MM.1S (cell line): ENCODE measurements at regions not wholly inside any gene's neighbourhood (a gene's known extent, or its start where the extent isn't known, plus 50 kb on each side); places are given as distances from the start of the nearest gene placed in this dataset.

Experiments used
- DNase-seq: peaks from one replicate; pipeline ENCODE4 v3.0.0-alpha.2; 2015
- H2AFZ ChIP-seq: fragments of 300-600 bp; sonication (generic); 2 replicates; pipeline ENCODE4 v1.6.0; 2016; ENCODE audit warnings: antibody characterized with exemption, low read length
- H3F3A ChIP-seq: fragments of 300-600 bp; sonication (generic); 2 replicates; pipeline ENCODE4 v1.6.1; 2016; ENCODE audit warnings: mild to moderate bottlenecking, antibody characterized with exemption, low read length, moderate library complexity, mixed read lengths; ENCODE audit not compliant: insufficient read depth
- H3K27ac ChIP-seq: fragments of 300-600 bp; sonication (generic); 2 replicates; pipeline ENCODE4 v1.5.1; 2016; ENCODE audit warnings: mild to moderate bottlenecking, low read length
- H3K27me3 ChIP-seq: fragments of 300-600 bp; sonication (generic); replicated peaks from 2 replicates; pipeline ENCODE4 v1.6.0; 2016; ENCODE audit warnings: low read length; ENCODE audit not compliant: insufficient read depth
- H3K36me3 ChIP-seq: fragments of 300-600 bp; sonication (generic); replicated peaks from 2 replicates; pipeline ENCODE4 v1.6.1; 2016; ENCODE audit warnings: mild to moderate bottlenecking, low read length, mixed read lengths; ENCODE audit not compliant: insufficient read depth
- H3K4me1 ChIP-seq: fragments of 300-600 bp; sonication (generic); 2 replicates; pipeline ENCODE4 v1.6.1; 2016; ENCODE audit warnings: low read length, mixed read lengths
- H3K4me2 ChIP-seq: fragments of 300-600 bp; sonication (generic); 2 replicates; pipeline ENCODE4 v1.6.0; 2016; ENCODE audit warnings: low read depth, low read length
- H3K4me3 ChIP-seq: fragments of 300-600 bp; sonication (generic); 2 replicates; pipeline ENCODE4 v1.5.1; 2016; ENCODE audit warnings: low read length, mixed read lengths
- H3K79me2 ChIP-seq: fragments of 300-600 bp; sonication (generic); 2 replicates; pipeline ENCODE4 v1.6.1; 2016; ENCODE audit warnings: mixed run types, low read length, mixed read lengths
- H3K9ac ChIP-seq: fragments of 300-600 bp; sonication (generic); 2 replicates; pipeline ENCODE4 v1.6.1; 2016; ENCODE audit warnings: low read length, mixed read lengths
- H3K9me2 ChIP-seq: fragments of 300-600 bp; sonication (generic); replicated peaks from 2 replicates; pipeline ENCODE4 v1.6.1; 2016; ENCODE audit warnings: mild to moderate bottlenecking, low read length, mixed read lengths; ENCODE audit not compliant: insufficient read depth
- H3K9me3 ChIP-seq: fragments of 300-600 bp; sonication (generic); replicated peaks from 2 replicates; pipeline ENCODE4 v1.6.1; 2016; ENCODE audit warnings: mild to moderate bottlenecking, low read length, mixed read lengths; ENCODE audit not compliant: insufficient read depth
- H4K20me1 ChIP-seq: fragments of 300-600 bp; sonication (generic); 2 replicates; pipeline ENCODE4 v1.6.1; 2016; ENCODE audit warnings: mild to moderate bottlenecking, low read length, moderate library complexity, mixed read lengths; ENCODE audit not compliant: insufficient read depth
- CTCF ChIP-seq: fragments of 300-600 bp; sonication (generic); IDR thresholded peaks from 2 replicates; pipeline ENCODE4 v1.5.1; 2016; ENCODE audit warnings: antibody characterized with exemption, low read length, mixed read lengths
- EZH2 ChIP-seq: fragments of 300-600 bp; sonication (generic); optimal IDR thresholded peaks from 2 replicates; pipeline ENCODE3; 2017; ENCODE audit warnings: low read depth, mild to moderate bottlenecking, antibody characterized with exemption, low read length, mixed read lengths
- EZH2phosphoT487 ChIP-seq: fragments of 300-600 bp; sonication (generic); IDR thresholded peaks from 2 replicates; pipeline ENCODE4 v1.6.1; 2018; ENCODE audit warnings: antibody characterized with exemption, low read length

DNA sequence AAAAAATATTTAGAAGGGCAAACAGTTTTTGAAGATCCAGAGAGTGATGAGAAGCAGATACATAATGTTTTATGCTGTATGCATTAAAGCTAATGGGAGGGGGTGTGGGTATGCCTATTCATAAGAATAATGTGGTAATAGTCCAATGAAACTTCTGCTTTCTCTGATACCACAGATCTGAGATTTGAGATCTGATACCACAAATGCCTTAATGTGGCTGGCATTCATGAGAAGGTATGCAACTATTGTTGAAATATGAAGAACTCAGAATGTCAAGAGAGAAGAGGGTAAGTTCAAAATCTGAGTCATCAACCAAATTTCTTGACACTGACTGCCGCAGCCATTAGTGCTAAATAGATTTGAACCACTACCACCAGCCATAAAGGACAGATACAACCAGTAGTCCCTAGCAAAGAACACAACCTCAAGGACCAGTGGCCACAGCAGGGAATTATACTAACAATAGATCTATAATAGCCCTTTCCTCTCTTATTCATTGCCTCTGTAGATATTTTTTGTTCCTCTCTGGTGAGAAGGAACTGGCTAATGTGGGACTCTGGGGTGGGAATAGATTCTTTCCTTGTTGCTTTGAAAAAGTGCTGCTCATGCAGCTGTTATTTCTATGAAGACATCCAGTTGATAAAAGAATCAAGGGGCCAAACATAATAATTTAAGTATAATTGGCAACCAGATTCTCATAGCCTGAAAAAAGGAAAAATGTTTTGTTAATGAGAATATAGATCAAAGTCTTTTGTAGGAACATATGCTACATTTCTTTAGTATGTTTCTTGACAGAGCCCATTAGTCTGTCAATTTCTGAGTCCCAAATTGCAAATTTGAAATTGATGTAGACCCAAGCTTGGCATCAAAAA is 256.5 kb upstream of the ZNF608 start:
- H3K27me3 ChIP-seq: no peaks in the 10 kb centered on the region
- no peak overlapping the region for H3K9ac ChIP-seq
- no peak overlapping the region for H3K4me2 ChIP-seq
- no peaks in the 10 kb centered on the region for H3K79me2 ChIP-seq
- H2AFZ ChIP-seq: no peak overlapping the region
- H3K9me3 ChIP-seq: no peaks in the 10 kb centered on the region
- no peak for DNase-seq
- no peak for TF ChIP-seq EZH2phosphoT487
- TF ChIP-seq CTCF: no peak
- no peak for TF ChIP-seq EZH2
- H3K27ac ChIP-seq: no peak overlapping the region
- no peaks in the 10 kb centered on the region for H3K4me1 ChIP-seq
- H3K9me2 ChIP-seq: no peaks in the 10 kb centered on the region
- H3K36me3 ChIP-seq: no peaks in the 10 kb centered on the region
- no peak overlapping the region for H3K4me3 ChIP-seq
- no peaks in the 10 kb centered on the region for H4K20me1 ChIP-seq
- no peaks in the 10 kb centered on the region for H3F3A ChIP-seq

GRCh38 chr5:125004009-125004408 is 257.6 kb upstream of the ZNF608 start:
- H3K9ac ChIP-seq: no peak overlapping the region

GRCh38 chr5:125005266-125005665 is 258.8 kb upstream of the ZNF608 start:
- Histone ChIP-seq H3K4me3 (no peak overlapping the region), H3K4me2 (no peak overlapping the region), H3K27me3 (no peaks in the 10 kb centered on the region), H3K9me2 (no peaks in the 10 kb centered on the region), H3K36me3 (no peaks in the 10 kb centered on the region), H3F3A (no peaks in the 10 kb centered on the region), H3K79me2 (no peaks in the 10 kb centered on the region), H2AFZ (no peak overlapping the region), H3K9me3 (no peaks in the 10 kb centered on the region), H3K9ac (no peak overlapping the region), H3K4me1 (no peaks in the 10 kb centered on the region), H4K20me1 (no peaks in the 10 kb centered on the region), H3K27ac (no peak overlapping the region)
- DNase-seq: no peak
- TF ChIP-seq CTCF: no peak
- TF ChIP-seq EZH2: no peak
- TF ChIP-seq EZH2phosphoT487: no peak

More at GRCh38 chr5:125004009-125004408, 257.6 kb upstream of the ZNF608 start:
- Histone ChIP-seq H3F3A (no peaks in the 10 kb centered on the region), H3K9me2 (no peaks in the 10 kb centered on the region), H3K9me3 (no peaks in the 10 kb centered on the region), H3K4me2 (no peak overlapping the region), H3K27ac (no peak overlapping the region), H3K4me1 (no peaks in the 10 kb centered on the region), H3K4me3 (no peak overlapping the region), H3K36me3 (no peaks in the 10 kb centered on the region), H2AFZ (no peak overlapping the region), H4K20me1 (no peaks in the 10 kb centered on the region), H3K79me2 (no peaks in the 10 kb centered on the region), H3K27me3 (no peaks in the 10 kb centered on the region)
- TF ChIP-seq EZH2phosphoT487: no peak
- no peak for TF ChIP-seq CTCF
- no peak for TF ChIP-seq EZH2
- no peak for DNase-seq
